HCT116 (cell line): ENCODE measurements at regions not wholly inside any gene's neighbourhood (a gene's known extent, or its start where the extent isn't known, plus 50 kb on each side); places are given as distances from the start of the nearest gene placed in this dataset.

ENCODE experiments used
- ATAC-seq: fragments of 200-7000 bp; cut with Tn5 transposase; 2 replicates; pipeline ENCODE4 v1.9.1; 2020; ENCODE audit warnings: mild to moderate bottlenecking, moderate library complexity
- BruUV-seq: library from RNA; stranded (reverse); fragments of 400-500 nt; replicated peaks from 2 replicates; lab custom pipeline; 2021; lab: Mats Ljungman, UMichigan
- CTCF ChIA-PET: fragments of 300-600 bp; sonication (Branson Sonifier 250); formaldehyde crosslinking; loops from one replicate; lab custom pipeline; 2021; ENCODE audit warnings: antibody characterized with exemption; lab: Charles Lee
- POLR2A ChIA-PET: fragments of 300-600, 350-600 bp; sonication (Branson Sonifier 250); formaldehyde crosslinking; loops from one replicate; lab custom pipeline; 2021; ENCODE audit warnings: antibody characterized with exemption; lab: Charles Lee
- RAD21 ChIA-PET, 2 experiments: fragments of 300-600 bp; sonication (Branson Sonifier 250); formaldehyde crosslinking; loops; one replicate each; lab custom pipeline; 2023; ENCODE audit warnings: low total read pairs in 2 of 2; ENCODE audit not compliant: uncharacterized antibody in 2 of 2, unreplicated experiment in 2 of 2, low non-redundant PET in 1 of 2; lab: Charles Lee
- DNase-seq: peaks from one replicate; pipeline ENCODE4 v3.0.0-alpha.2; 2010; ENCODE audit warnings: low read depth, low spot score
- H2AFZ ChIP-seq: fragments of 200-600 bp; shearing (Covaris generic), sonication (generic); 2 replicates; pipeline ENCODE4 v1.6.1; 2017; ENCODE audit warnings: low read depth, mixed run types, mixed read lengths, antibody characterized with exemption, low read length; ENCODE audit not compliant: poor library complexity, severe bottlenecking
- H3K27ac ChIP-seq: 2 replicates; pipeline ENCODE4 v1.5.1; 2012; ENCODE audit warnings: low read depth, low read length
- H3K27me3 ChIP-seq: fragments of 200-600 bp; sonication (generic); 2 replicates; pipeline ENCODE4 v1.6.1; 2016; ENCODE audit warnings: mixed run types, low read length, mixed read lengths; ENCODE audit not compliant: insufficient read depth
- H3K36me3 ChIP-seq, 2 experiments: fragments of 200-500 bp in 1 of 2; fragments of 200-600 bp in 1 of 2; sonication (Bioruptor generic) in 1 of 2; sonication (generic) in 1 of 2; 2 replicates each; pipeline versions ENCODE4 v1.5.1 to v1.6.1; 2014 to 2016; ENCODE audit warnings: low read length in 2 of 2, inconsistent platforms in 1 of 2, mixed read lengths in 1 of 2, mixed run types in 1 of 2; ENCODE audit not compliant: insufficient read depth in 2 of 2, control insufficient read depth in 1 of 2
- H3K4me1 ChIP-seq, 2 experiments: fragments of 200-600 bp in 1 of 2; sonication (generic) in 1 of 2; 2 replicates each; pipeline versions ENCODE4 v1.5.1 to v1.6.1; 2012 to 2017; ENCODE audit warnings: low read length in 2 of 2, inconsistent platforms in 1 of 2, mild to moderate bottlenecking in 1 of 2, mixed read lengths in 1 of 2, mixed run types in 1 of 2, moderate library complexity in 1 of 2; ENCODE audit not compliant: insufficient read depth in 2 of 2, control insufficient read depth in 1 of 2
- H3K4me2 ChIP-seq: fragments of 200-600 bp; sonication (generic); 2 replicates; pipeline ENCODE4 v1.6.1; 2017; ENCODE audit warnings: mixed run types, low read length, mixed read lengths
- H3K4me3 ChIP-seq, 2 experiments: fragments of 200-600 bp in 1 of 2; sonication (generic) in 1 of 2; replicated peaks in 1 of 2; 2 replicates each; pipeline ENCODE4 v1.5.1; 2011 to 2016; ENCODE audit warnings: low read length in 2 of 2, control low read depth in 1 of 2, low read depth in 1 of 2, mild to moderate bottlenecking in 1 of 2, mixed read lengths in 1 of 2, mixed run types in 1 of 2
- H3K79me2 ChIP-seq: fragments of 200-600 bp; sonication (generic); 2 replicates; pipeline ENCODE4 v1.6.1; 2017; ENCODE audit warnings: mild to moderate bottlenecking, mixed run types, low read length, moderate library complexity, mixed read lengths; ENCODE audit not compliant: insufficient read depth
- H3K9ac ChIP-seq: fragments of 200-600 bp; sonication (generic); 2 replicates; pipeline ENCODE4 v1.6.1; 2016; ENCODE audit warnings: low read length, mixed read lengths
- H3K9me2 ChIP-seq: fragments of 200-600 bp; sonication (generic), shearing (Covaris generic); 2 replicates; pipeline ENCODE4 v1.6.1; 2017; ENCODE audit warnings: mixed run types, mild to moderate bottlenecking, moderate library complexity; ENCODE audit not compliant: insufficient read depth
- H3K9me3 ChIP-seq, 2 experiments: fragments of 200-500 bp in 1 of 2; fragments of 200-600 bp in 1 of 2; sonication (Bioruptor generic) in 1 of 2; sonication (generic) in 1 of 2; 2 replicates each; pipeline ENCODE4 v1.6.1; 2014 to 2017; ENCODE audit warnings: low read length in 2 of 2, mixed read lengths in 2 of 2, inconsistent platforms in 1 of 2, low read depth in 1 of 2, mild to moderate bottlenecking in 1 of 2, mixed run types in 1 of 2, moderate library complexity in 1 of 2; ENCODE audit not compliant: control insufficient read depth in 1 of 2, insufficient read depth in 1 of 2
- H4K20me1 ChIP-seq: fragments of 200-600 bp; sonication (generic), shearing (Covaris generic); 2 replicates; pipeline ENCODE4 v1.6.1; 2017; ENCODE audit warnings: mixed run types, mild to moderate bottlenecking, moderate library complexity; ENCODE audit not compliant: insufficient read depth
- CTCF ChIP-seq, 3 experiments: fragments of 200-600 bp in 1 of 3; sonication (generic) in 1 of 3; IDR thresholded peaks in 2 of 3; conservative IDR thresholded peaks in 1 of 3; 2 replicates each; pipeline ENCODE4 v1.5.1; 2012 to 2017; ENCODE audit warnings: low read depth in 2 of 3, low read length in 2 of 3, antibody characterized with exemption in 1 of 3, borderline replicate concordance in 1 of 3, control low read depth in 1 of 3, mild to moderate bottlenecking in 1 of 3, mixed read lengths in 1 of 3, mixed run types in 1 of 3, moderate library complexity in 1 of 3; ENCODE audit not compliant: insufficient read depth in 1 of 3
- EZH2 ChIP-seq: fragments of 200-600 bp; sonication (generic); IDR thresholded peaks from 2 replicates; pipeline ENCODE4 v1.6.1; 2017; ENCODE audit warnings: antibody characterized with exemption, mixed run types
- EZH2phosphoT487 ChIP-seq: fragments of 200-600 bp; IDR thresholded peaks from 2 replicates; pipeline ENCODE4 v1.6.1; 2018; ENCODE audit warnings: antibody characterized with exemption, borderline replicate concordance
- POLR2A ChIP-seq: IDR thresholded peaks from 2 replicates; pipeline ENCODE4 v1.7.0; 2011; ENCODE audit warnings: borderline replicate concordance; ENCODE audit not compliant: insufficient read depth, insufficient read length; ENCODE audit errors: extremely low read depth
- POLR2AphosphoS5 ChIP-seq: IDR thresholded peaks from 2 replicates; pipeline ENCODE4 v1.6.1; 2011; ENCODE audit warnings: mild to moderate bottlenecking, low read depth, low read length, moderate library complexity
- RAD21 ChIP-seq: IDR thresholded peaks from 2 replicates; pipeline ENCODE4 v1.6.1; 2012; ENCODE audit warnings: low read depth, mild to moderate bottlenecking
- REST ChIP-seq: IDR thresholded peaks from 2 replicates; pipeline ENCODE4 v1.6.1; 2012; ENCODE audit warnings: low read depth
- SRF ChIP-seq: IDR thresholded peaks from 2 replicates; pipeline ENCODE4 v1.6.1; 2012; ENCODE audit warnings: low read depth
- TCF7L2 ChIP-seq: IDR thresholded peaks from 2 replicates; pipeline ENCODE4 v1.7.0; 2011; ENCODE audit warnings: borderline replicate concordance, inconsistent platforms; ENCODE audit not compliant: insufficient read depth, insufficient read length; ENCODE audit errors: extremely low read depth
- ZBTB33 ChIP-seq: IDR thresholded peaks from 2 replicates; pipeline ENCODE4 v1.6.1; 2011; ENCODE audit warnings: mild to moderate bottlenecking, low read length, moderate library complexity; ENCODE audit not compliant: insufficient replicate concordance; ENCODE audit errors: extremely low read depth
- ZFX ChIP-seq: fragments of 450-650 bp; IDR thresholded peaks from 2 replicates; pipeline ENCODE4 v1.6.1; 2017
- intact Hi-C: fragments of 100-400 bp; cut with micrococcal nuclease; formaldehyde crosslinking; loops from 2 replicates; pipeline ENCODE4 v1.10.0; 2022

- no peak for TF ChIP-seq ZBTB33
- TF ChIP-seq EZH2phosphoT487: no peak
- no peak for TF ChIP-seq SRF
- TF ChIP-seq ZFX: no peak
- no peak for TF ChIP-seq POLR2AphosphoS5
- TF ChIP-seq RAD21: no peak
- TF ChIP-seq TCF7L2: no peak
- no peak for TF ChIP-seq POLR2A
Measured at GRCh38 chr21:16420031-16420724, 690.4 kb downstream of the USP25 start (continued).

- no peak overlapping the region for H3K9ac ChIP-seq
- TF ChIP-seq POLR2A: no peak
- no peak for TF ChIP-seq REST
- no peak for TF ChIP-seq CTCF (IDR thresholded peaks at IDR 0.05 in 2 of 3, conservative IDR thresholded peaks at IDR 0.05 in 1 of 3; ENCODE audit: borderline replicate concordance in 1 of 3, insufficient read depth in 1 of 3, low read depth in 2 of 3, low read length in 2 of 3)
- no peak for TF ChIP-seq SRF
- no peak for TF ChIP-seq EZH2
- no peak for TF ChIP-seq EZH2phosphoT487
- no peaks in the 10 kb centered on the region for H3K4me1 ChIP-seq
- H2AFZ ChIP-seq: no peak overlapping the region
- intact Hi-C loops: no loop called here
- no peaks in the 10 kb centered on the region for H3K79me2 ChIP-seq
- no peaks in the 10 kb centered on the region for H3K9me2 ChIP-seq
- peaks cover 16 to 17% of the 10 kb centered on the region in 2 experiments; a peak in 3 of 4 replicates for H3K9me3 ChIP-seq
- DNase-seq (no peak), ATAC-seq (no peak)
- no peak overlapping the region for H3K27ac ChIP-seq
- CTCF ChIA-PET: no interaction called here
- RAD21 ChIA-PET: no interaction called here
- BruUV-seq: no TSS peak
- no peaks in the 10 kb centered on the region; the same call in 1 of the 2 replicates for H4K20me1 ChIP-seq
- POLR2A ChIA-PET: no interaction called here
- H3K4me3 ChIP-seq: no peak overlapping the region
- H3K27me3 ChIP-seq: no peaks in the 10 kb centered on the region
- H3K36me3 ChIP-seq: no peaks in the 10 kb centered on the region
- no peak overlapping the region for H3K4me2 ChIP-seq
Measured at GRCh38 chr21:16421007-16421406, 691.2 kb downstream of the USP25 start.
